ENCODE measurements at regions not wholly inside any gene's neighbourhood (a gene's known extent, or its start where the extent isn't known, plus 50 kb on each side); places are given as distances from the start of the nearest gene placed in this dataset.

- DNase-seq (ENCODE audit: extremely low read depth, low read depth): no peak
Measured at GRCh38 chr15:70294731-70295305, 197.1 kb upstream of the TLE3 start.

GRCh38 chr15:70293591-70294470, 196.1 kb upstream of the TLE3 start:
- DNase-seq (ENCODE audit: extremely low read depth, low read depth): no peak

GRCh38 chr15:70293138-70293537, 195.4 kb upstream of the TLE3 start:
- DNase-seq (ENCODE audit: extremely low read depth, low read depth): no peak

- no peak for DNase-seq (ENCODE audit: extremely low read depth, low read depth)
Measured at GRCh38 chr15:70292076-70292760, 194.5 kb upstream of the TLE3 start.

- no peak for DNase-seq (ENCODE audit: extremely low read depth, low read depth)
Measured at GRCh38 chr15:70291305-70292075, 193.8 kb upstream of the TLE3 start.

- no peak for DNase-seq (ENCODE audit: extremely low read depth, low read depth)
Measured at GRCh38 chr15:70290708-70291107, 193.0 kb upstream of the TLE3 start.

- no peak for DNase-seq (ENCODE audit: extremely low read depth, low read depth)
Measured at GRCh38 chr15:70289191-70289955, 191.7 kb upstream of the TLE3 start.

- no peak for DNase-seq (ENCODE audit: extremely low read depth, low read depth)
Measured at GRCh38 chr15:70286113-70286806, 188.5 kb upstream of the TLE3 start.

GRCh38 chr15:70284438-70285214, 186.9 kb upstream of the TLE3 start:
- DNase-seq (ENCODE audit: extremely low read depth, low read depth): no peak

GRCh38 chr15:70283511-70283910, 185.8 kb upstream of the TLE3 start:
- no peak for DNase-seq (ENCODE audit: extremely low read depth, low read depth)

- DNase-seq (ENCODE audit: extremely low read depth, low read depth): no peak
Measured at GRCh38 chr15:70281811-70282307, 184.1 kb upstream of the TLE3 start.

GRCh38 chr15:70281261-70281810, 183.6 kb upstream of the TLE3 start:
- no peak for DNase-seq (ENCODE audit: extremely low read depth, low read depth)

- no peak for DNase-seq (ENCODE audit: extremely low read depth, low read depth)
Measured at GRCh38 chr15:70280781-70281180, 183.1 kb upstream of the TLE3 start.

GRCh38 chr15:70279096-70279495, 181.4 kb upstream of the TLE3 start:
- no peak for DNase-seq (ENCODE audit: extremely low read depth, low read depth)

- DNase-seq (ENCODE audit: extremely low read depth, low read depth): no peak
Measured at GRCh38 chr15:70278644-70279043, 180.9 kb upstream of the TLE3 start.

GRCh38 chr15:70277556-70277955, 179.8 kb upstream of the TLE3 start:
- DNase-seq (ENCODE audit: extremely low read depth, low read depth): no peak

GRCh38 chr15:70276401-70276800, 178.7 kb upstream of the TLE3 start:
- no peak for DNase-seq (ENCODE audit: extremely low read depth, low read depth)

GRCh38 chr15:70275461-70276138, 177.9 kb upstream of the TLE3 start:
- DNase-seq (ENCODE audit: extremely low read depth, low read depth): no peak

Measured in NCI-H460 (cell line).